DOHH2 (cell line): ENCODE measurements at regions not wholly inside any gene's neighbourhood (a gene's known extent, or its start where the extent isn't known, plus 50 kb on each side); places are given as distances from the start of the nearest gene placed in this dataset.

Experiments used
- H3F3A ChIP-seq: fragments of 200-600 bp; sonication (generic), shearing (Covaris generic); 2 replicates; pipeline ENCODE4 v1.6.0; 2016; ENCODE audit warnings: antibody characterized with exemption, mild to moderate bottlenecking; ENCODE audit not compliant: control insufficient read depth, insufficient read depth
- H3K27ac ChIP-seq: fragments of 200-600 bp; sonication (generic); 2 replicates; pipeline ENCODE4 v1.5.1; 2014; ENCODE audit warnings: low read depth, mild to moderate bottlenecking, low read length, moderate library complexity
- H3K27me3 ChIP-seq: fragments of 200-600 bp; sonication (generic); 2 replicates; pipeline ENCODE4 v1.6.1; 2014; ENCODE audit warnings: mild to moderate bottlenecking, low read length, mixed read lengths; ENCODE audit not compliant: control insufficient read depth
- H3K36me3 ChIP-seq: fragments of 200-600 bp; sonication (generic); 2 replicates; pipeline ENCODE4 v1.6.1; 2014; ENCODE audit warnings: mild to moderate bottlenecking, low read length, moderate library complexity, mixed read lengths; ENCODE audit not compliant: control insufficient read depth
- H3K4me1 ChIP-seq: fragments of 200-600 bp; sonication (generic); 2 replicates; pipeline ENCODE4 v1.6.1; 2014; ENCODE audit warnings: mild to moderate bottlenecking, low read length, mixed read lengths; ENCODE audit not compliant: control insufficient read depth
- H3K4me2 ChIP-seq: fragments of 200-600 bp; sonication (generic); 2 replicates; pipeline ENCODE4 v1.6.0; 2014; ENCODE audit warnings: mild to moderate bottlenecking, low read length, moderate library complexity
- H3K4me3 ChIP-seq: fragments of 200-600 bp; sonication (generic); 2 replicates; pipeline ENCODE4 v1.5.1; 2014; ENCODE audit warnings: mild to moderate bottlenecking, low read length, mixed read lengths
- H3K79me2 ChIP-seq: fragments of 200-600 bp; sonication (generic); 2 replicates; pipeline ENCODE4 v1.6.1; 2014; ENCODE audit warnings: mild to moderate bottlenecking, low read length, mixed read lengths; ENCODE audit not compliant: control insufficient read depth
- H3K9me2 ChIP-seq: fragments of 200-600 bp; sonication (generic); replicated peaks from 2 replicates; pipeline ENCODE4 v1.6.1; 2014; ENCODE audit warnings: mild to moderate bottlenecking, low read length, mixed read lengths; ENCODE audit not compliant: control insufficient read depth
- H3K9me3 ChIP-seq: fragments of 200-600 bp; sonication (generic); 2 replicates; pipeline ENCODE4 v1.6.1; 2014; ENCODE audit warnings: antibody characterized with exemption, low read length, mixed read lengths; ENCODE audit not compliant: control insufficient read depth, insufficient read depth
- H4K20me1 ChIP-seq: fragments of 200-600 bp; sonication (generic); 2 replicates; pipeline ENCODE4 v1.6.0; 2014; ENCODE audit warnings: low read depth, mild to moderate bottlenecking, antibody characterized with exemption, low read length, moderate library complexity; ENCODE audit not compliant: control insufficient read depth, insufficient read depth
- EZH2phosphoT487 ChIP-seq: fragments of 200-600 bp; sonication (generic); IDR thresholded peaks from 2 replicates; pipeline ENCODE4 v1.6.1; 2017; ENCODE audit warnings: borderline replicate concordance, mild to moderate bottlenecking, antibody characterized with exemption, low read length, moderate library complexity, mixed read lengths
- TF ChIP-seq, protein P1 (sequence below): fragments of 200-600 bp; sonication (generic); IDR thresholded peaks from one replicate; pipeline ENCODE4 v1.5.1; 2014; ENCODE audit warnings: antibody characterized with exemption, mild to moderate bottlenecking, low read depth, low read length; ENCODE audit not compliant: poor library complexity, severe bottlenecking

DNA sequence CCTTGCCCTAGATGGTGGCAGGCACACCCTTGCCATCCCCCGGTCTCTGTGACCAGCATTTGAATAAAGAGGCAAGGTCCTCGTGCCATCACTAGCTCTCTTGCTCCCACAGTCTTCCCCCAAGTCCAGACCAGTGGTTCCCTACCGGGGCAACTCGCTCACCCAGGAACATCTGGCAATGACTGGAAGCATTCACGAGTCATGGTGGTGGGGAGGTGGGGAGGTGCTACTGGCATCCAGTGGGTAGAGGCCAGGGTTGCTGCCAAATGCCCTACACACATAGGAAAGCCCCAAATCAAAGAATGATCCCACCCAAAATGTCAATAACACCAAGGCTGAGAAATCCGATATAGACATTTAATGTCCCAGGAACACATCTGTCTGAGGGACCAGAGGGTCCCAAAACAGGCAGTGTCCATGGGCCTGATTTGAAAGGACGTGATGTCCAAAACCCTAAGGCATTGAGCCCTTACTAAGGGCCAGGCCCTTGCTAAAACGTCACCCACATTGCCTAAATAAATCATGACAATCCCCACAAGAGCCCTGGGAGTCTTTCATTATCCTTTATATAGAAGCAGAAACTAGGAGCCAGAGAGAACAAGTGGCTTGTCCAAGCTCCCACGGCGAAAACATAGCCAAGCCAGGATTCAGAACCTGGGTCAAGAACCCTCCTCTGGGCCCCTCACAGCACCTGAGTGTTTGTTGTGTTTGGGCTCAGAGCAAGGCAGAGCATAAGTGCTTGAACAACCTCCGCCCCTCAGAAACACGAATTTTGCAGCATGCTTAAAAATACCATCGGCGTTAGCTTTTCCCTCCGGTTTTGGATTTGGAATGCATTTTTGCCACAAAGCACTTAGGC, 119.3 kb upstream of the WWC1 start:
- H4K20me1 ChIP-seq: no peaks in the 10 kb centered on the region
- H3K79me2 ChIP-seq: no peaks in the 10 kb centered on the region
- no peak for TF ChIP-seq EZH2phosphoT487
- TF ChIP-seq, protein P1, sequence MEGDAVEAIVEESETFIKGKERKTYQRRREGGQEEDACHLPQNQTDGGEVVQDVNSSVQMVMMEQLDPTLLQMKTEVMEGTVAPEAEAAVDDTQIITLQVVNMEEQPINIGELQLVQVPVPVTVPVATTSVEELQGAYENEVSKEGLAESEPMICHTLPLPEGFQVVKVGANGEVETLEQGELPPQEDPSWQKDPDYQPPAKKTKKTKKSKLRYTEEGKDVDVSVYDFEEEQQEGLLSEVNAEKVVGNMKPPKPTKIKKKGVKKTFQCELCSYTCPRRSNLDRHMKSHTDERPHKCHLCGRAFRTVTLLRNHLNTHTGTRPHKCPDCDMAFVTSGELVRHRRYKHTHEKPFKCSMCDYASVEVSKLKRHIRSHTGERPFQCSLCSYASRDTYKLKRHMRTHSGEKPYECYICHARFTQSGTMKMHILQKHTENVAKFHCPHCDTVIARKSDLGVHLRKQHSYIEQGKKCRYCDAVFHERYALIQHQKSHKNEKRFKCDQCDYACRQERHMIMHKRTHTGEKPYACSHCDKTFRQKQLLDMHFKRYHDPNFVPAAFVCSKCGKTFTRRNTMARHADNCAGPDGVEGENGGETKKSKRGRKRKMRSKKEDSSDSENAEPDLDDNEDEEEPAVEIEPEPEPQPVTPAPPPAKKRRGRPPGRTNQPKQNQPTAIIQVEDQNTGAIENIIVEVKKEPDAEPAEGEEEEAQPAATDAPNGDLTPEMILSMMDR: no peak
- H3K27ac ChIP-seq: no peak overlapping the region
- H3K27me3 ChIP-seq: no peaks in the 10 kb centered on the region
- no peak overlapping the region for H3K4me3 ChIP-seq
- no peaks in the 10 kb centered on the region for H3F3A ChIP-seq
- no peaks in the 10 kb centered on the region for H3K4me1 ChIP-seq
- H3K4me2 ChIP-seq: no peak overlapping the region
- H3K36me3 ChIP-seq: no peaks in the 10 kb centered on the region
- no peaks in the 10 kb centered on the region for H3K9me3 ChIP-seq
- no peaks in the 10 kb centered on the region for H3K9me2 ChIP-seq

- Histone ChIP-seq H3K36me3 (no peaks in the 10 kb centered on the region), H3K4me2 (no peak overlapping the region)
These were observed 118.7 kb upstream of the WWC1 start for GRCh38 chr5:168172760-168173223.

DNA sequence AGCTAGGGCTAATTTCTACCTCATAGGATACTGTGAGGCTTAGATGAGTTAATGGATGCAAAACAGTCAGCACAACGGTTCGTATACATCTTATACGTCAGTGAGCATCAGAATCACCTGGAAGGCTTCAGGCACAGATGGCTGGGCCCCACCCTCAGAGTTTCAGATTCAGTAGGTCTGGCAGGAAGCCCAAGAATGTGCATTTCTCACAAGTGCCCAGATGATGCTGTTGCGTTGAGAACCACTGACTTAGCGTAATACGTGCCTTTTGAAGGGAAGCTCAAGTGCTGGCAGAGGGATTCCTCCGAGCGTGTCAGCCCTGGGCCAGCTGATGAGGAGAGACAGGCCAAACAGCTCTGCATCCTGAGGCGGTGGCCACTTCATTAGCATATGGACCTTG, 117.1 kb upstream of the WWC1 start:
- H3K79me2 ChIP-seq: no peaks in the 10 kb centered on the region
- H3K27ac ChIP-seq: no peak overlapping the region
- no peaks in the 10 kb centered on the region for H3K9me3 ChIP-seq
- H3K9me2 ChIP-seq: no peaks in the 10 kb centered on the region
- H3F3A ChIP-seq: no peaks in the 10 kb centered on the region
- H4K20me1 ChIP-seq: no peaks in the 10 kb centered on the region
- H3K36me3 ChIP-seq: no peaks in the 10 kb centered on the region
- no peaks in the 10 kb centered on the region for H3K4me1 ChIP-seq
- no peak overlapping the region for H3K4me3 ChIP-seq
- no peak for TF ChIP-seq EZH2phosphoT487
- TF ChIP-seq, protein P1: no peak
- no peaks in the 10 kb centered on the region for H3K27me3 ChIP-seq
- no peak overlapping the region for H3K4me2 ChIP-seq

More at GRCh38 chr5:168172760-168173223, 118.7 kb upstream of the WWC1 start:
- H3K9me3 ChIP-seq: no peaks in the 10 kb centered on the region
- no peak overlapping the region for H3K4me3 ChIP-seq
- H3F3A ChIP-seq: no peaks in the 10 kb centered on the region
- no peaks in the 10 kb centered on the region for H3K4me1 ChIP-seq
- TF ChIP-seq, protein P1: no peak
- no peaks in the 10 kb centered on the region for H3K27me3 ChIP-seq
- no peaks in the 10 kb centered on the region for H3K9me2 ChIP-seq
- H3K27ac ChIP-seq: no peak overlapping the region
- no peaks in the 10 kb centered on the region for H4K20me1 ChIP-seq
- H3K79me2 ChIP-seq: no peaks in the 10 kb centered on the region
